ENCODE measurements at regions not wholly inside any gene's neighbourhood (a gene's known extent, or its start where the extent isn't known, plus 50 kb on each side); places are given as distances from the start of the nearest gene placed in this dataset.

DNA sequence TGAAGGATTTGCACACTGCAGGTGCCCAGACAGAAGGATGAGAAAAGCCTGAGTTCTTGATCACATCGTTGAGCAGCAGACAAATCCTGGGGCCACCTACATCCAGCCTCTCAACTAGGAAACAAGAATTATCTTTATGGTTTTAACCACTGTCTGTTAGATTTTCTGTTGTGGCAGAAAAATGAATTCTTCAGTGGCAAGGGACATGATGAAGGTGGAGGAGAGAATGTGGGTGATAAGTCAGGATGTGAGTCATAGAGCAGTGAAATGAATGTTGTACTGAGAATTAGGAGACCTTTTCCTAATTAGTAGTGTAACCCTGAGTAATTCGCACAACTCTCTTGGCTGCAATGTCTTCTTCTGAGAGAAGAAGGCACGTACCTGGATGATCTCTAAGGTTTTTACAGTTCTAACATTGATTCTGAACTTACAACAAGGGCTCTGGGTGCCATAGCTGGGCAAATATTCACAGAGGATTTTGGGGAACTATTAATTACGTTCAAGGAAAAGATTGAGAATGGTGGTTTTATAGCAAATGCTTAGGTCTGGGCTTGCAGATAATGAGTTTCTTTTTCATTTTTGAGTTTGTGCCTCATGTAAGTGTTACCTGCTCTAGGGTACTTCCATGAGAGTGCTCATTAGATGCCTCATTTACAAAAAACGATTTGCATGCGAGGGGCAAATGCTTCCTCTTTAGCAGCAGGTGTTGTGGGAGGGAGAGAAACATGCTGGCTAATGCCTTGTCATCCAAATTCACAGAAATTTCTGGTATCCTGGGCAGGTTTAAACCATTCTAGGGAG is 111.0 kb upstream of the KL start:
- TF ChIP-seq, protein P1, sequence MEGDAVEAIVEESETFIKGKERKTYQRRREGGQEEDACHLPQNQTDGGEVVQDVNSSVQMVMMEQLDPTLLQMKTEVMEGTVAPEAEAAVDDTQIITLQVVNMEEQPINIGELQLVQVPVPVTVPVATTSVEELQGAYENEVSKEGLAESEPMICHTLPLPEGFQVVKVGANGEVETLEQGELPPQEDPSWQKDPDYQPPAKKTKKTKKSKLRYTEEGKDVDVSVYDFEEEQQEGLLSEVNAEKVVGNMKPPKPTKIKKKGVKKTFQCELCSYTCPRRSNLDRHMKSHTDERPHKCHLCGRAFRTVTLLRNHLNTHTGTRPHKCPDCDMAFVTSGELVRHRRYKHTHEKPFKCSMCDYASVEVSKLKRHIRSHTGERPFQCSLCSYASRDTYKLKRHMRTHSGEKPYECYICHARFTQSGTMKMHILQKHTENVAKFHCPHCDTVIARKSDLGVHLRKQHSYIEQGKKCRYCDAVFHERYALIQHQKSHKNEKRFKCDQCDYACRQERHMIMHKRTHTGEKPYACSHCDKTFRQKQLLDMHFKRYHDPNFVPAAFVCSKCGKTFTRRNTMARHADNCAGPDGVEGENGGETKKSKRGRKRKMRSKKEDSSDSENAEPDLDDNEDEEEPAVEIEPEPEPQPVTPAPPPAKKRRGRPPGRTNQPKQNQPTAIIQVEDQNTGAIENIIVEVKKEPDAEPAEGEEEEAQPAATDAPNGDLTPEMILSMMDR (IDR thresholded peaks at IDR 0.05; ENCODE audit: insufficient read depth, low read length, poor library complexity, severe bottlenecking), result no peak
- Histone ChIP-seq H3K27me3 (replicated peaks; ENCODE audit: control insufficient read depth, insufficient read depth, low read length) (no peaks in the 10 kb centered on the region), H3K36me3 (ENCODE audit: control insufficient read depth, insufficient read depth, low read length) (no peaks in the 10 kb centered on the region), H3K4me3 (replicated peaks; ENCODE audit: low read depth, low read length) (no peak overlapping the region; the same call in 1 of the 2 replicates)
- peak; percentile 48 for DNase-seq (ENCODE audit: extremely low read depth, insufficient read length)

DNA sequence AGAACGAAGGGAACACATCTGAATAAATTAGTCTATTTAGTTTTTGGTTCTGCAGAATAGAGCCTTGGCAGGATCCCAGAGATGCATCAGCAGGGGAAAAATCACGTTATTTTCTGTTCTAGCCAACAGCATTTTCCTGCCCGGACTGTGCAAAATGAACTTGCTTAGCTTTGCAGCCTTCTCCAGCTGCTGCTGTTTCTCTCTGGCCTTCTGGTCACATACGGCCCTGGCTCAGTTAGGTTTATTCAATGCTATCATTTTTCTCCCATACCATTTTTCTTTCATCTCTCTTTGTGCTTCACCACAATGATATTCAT is 110.4 kb upstream of the KL start:
- TF ChIP-seq, protein P1 (IDR thresholded peaks at IDR 0.05; ENCODE audit: insufficient read depth, low read length, poor library complexity, severe bottlenecking), result no peak
- Histone ChIP-seq H3K27me3 (replicated peaks; ENCODE audit: control insufficient read depth, insufficient read depth, low read length) (no peaks in the 10 kb centered on the region), H3K4me3 (replicated peaks; ENCODE audit: low read depth, low read length) (no peak overlapping the region), H3K36me3 (ENCODE audit: control insufficient read depth, insufficient read depth, low read length) (no peaks in the 10 kb centered on the region)
- no peak for DNase-seq (ENCODE audit: extremely low read depth, insufficient read length)

DNA sequence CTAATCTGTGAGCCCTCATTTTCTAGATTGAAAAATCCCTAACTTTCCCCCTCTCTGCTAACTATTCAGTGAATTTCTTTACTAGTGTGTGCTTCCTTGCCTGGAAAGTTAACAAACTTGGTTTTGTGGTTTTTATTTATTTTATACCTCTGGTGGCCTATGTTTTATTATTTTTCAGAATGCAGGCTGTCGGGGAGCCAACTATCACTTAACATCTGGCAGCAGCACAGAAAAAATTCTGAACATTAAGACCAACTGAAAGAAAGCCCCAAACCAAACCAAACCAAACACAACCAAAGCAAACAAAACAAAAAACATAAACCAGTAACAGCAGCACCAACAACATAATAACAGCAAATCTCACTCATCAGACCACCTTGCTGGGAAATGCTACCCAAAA is 109.0 kb upstream of the KL start:
- no peaks in the 10 kb centered on the region for H3K27me3 ChIP-seq (replicated peaks; ENCODE audit: control insufficient read depth, insufficient read depth, low read length)
- TF ChIP-seq, protein P1 (IDR thresholded peaks at IDR 0.05; ENCODE audit: insufficient read depth, low read length, poor library complexity, severe bottlenecking), result no peak
- DNase-seq (ENCODE audit: extremely low read depth, insufficient read length), result no peak
- no peaks in the 10 kb centered on the region for H3K36me3 ChIP-seq (ENCODE audit: control insufficient read depth, insufficient read depth, low read length)
- H3K4me3 ChIP-seq (replicated peaks; ENCODE audit: low read depth, low read length), result no peak overlapping the region

DNA sequence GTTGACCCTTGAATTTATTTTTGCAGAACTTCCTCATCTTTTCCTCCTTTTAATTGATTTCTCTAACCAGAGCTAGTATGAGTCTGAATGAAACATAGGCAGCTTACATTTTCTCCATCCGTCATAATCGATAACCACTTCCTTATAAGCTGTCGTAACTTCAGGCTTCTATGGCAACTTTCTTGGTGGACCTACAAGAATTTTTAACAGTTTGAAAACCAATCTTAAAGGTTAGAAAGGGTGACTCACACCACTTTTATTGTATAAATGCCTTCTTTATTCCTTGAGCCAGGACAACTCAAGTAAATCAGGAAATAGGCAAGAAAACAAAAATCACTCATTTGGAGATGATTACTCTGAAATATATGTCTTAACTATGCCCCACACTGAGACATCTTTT is 105.7 kb upstream of the KL start:
- Histone ChIP-seq H3K27me3 (replicated peaks; ENCODE audit: control insufficient read depth, insufficient read depth, low read length) (no peaks in the 10 kb centered on the region), H3K36me3 (ENCODE audit: control insufficient read depth, insufficient read depth, low read length) (no peaks in the 10 kb centered on the region), H3K4me3 (replicated peaks; ENCODE audit: low read depth, low read length) (no peak overlapping the region)
- TF ChIP-seq, protein P1 (IDR thresholded peaks at IDR 0.05; ENCODE audit: insufficient read depth, low read length, poor library complexity, severe bottlenecking), result no peak
- no peak for DNase-seq (ENCODE audit: extremely low read depth, insufficient read length)

DNA sequence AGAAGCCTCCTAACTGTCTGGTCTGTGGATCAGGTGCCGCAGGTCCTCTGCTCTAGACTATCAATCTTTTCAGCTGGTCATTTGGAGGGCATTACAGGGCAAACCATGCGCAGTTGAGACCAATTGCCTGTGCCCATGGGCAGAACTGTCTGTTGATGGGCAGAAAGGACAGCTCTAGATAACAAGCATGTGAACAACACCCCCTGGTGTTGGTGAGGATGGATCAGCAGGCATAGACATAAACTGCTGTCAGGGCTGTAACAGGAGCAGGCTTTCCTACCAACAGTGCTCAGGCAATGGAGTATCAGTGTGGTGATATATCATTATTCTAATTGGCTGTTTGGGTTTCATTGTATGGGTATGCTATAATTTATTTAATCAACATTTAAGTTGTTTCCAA is 104.7 kb upstream of the KL start:
- no peaks in the 10 kb centered on the region for H3K27me3 ChIP-seq (replicated peaks; ENCODE audit: control insufficient read depth, insufficient read depth, low read length)
- DNase-seq (ENCODE audit: extremely low read depth, insufficient read length), result no peak

More for the DNA sequence above, 104.7 kb upstream of the KL start:
- H3K36me3 ChIP-seq (ENCODE audit: control insufficient read depth, insufficient read depth, low read length), result no peaks in the 10 kb centered on the region
- H3K4me3 ChIP-seq (replicated peaks; ENCODE audit: low read depth, low read length), result no peak overlapping the region
- TF ChIP-seq, protein P1 (IDR thresholded peaks at IDR 0.05; ENCODE audit: insufficient read depth, low read length, poor library complexity, severe bottlenecking), result peak; percentile 64
